ENCODE measurements at regions not wholly inside any gene's neighbourhood (a gene's known extent, or its start where the extent isn't known, plus 50 kb on each side); places are given as distances from the start of the nearest gene placed in this dataset.
"Not testable (repeated sequence)": the region's sequence is repeated elsewhere in the genome, so short reads cannot be mapped to it uniquely, and the experiment has no call there.

GRCh38 chr6:74892091-74892490 lies 313.8 kb downstream of the COL12A1 start:
- no peak for DNase-seq (ENCODE audit: low read depth)
- no peak overlapping the region for H3K4me3 ChIP-seq (ENCODE audit: low read depth, low read length)
- no peak for TF ChIP-seq CTCF (conservative IDR thresholded peaks at IDR 0.05; ENCODE audit: low read depth, low read length)

- peak; percentile 87 for DNase-seq (ENCODE audit: low read depth)
- TF ChIP-seq CTCF (conservative IDR thresholded peaks at IDR 0.05; ENCODE audit: low read depth, low read length), result no peak
- H3K4me3 ChIP-seq (ENCODE audit: low read depth, low read length), result no peak overlapping the region
Observed at GRCh38 chr6:74891349-74891831, 314.5 kb downstream of the COL12A1 start.

- H3K4me3 ChIP-seq (ENCODE audit: low read depth, low read length), result no peak overlapping the region
- TF ChIP-seq CTCF (conservative IDR thresholded peaks at IDR 0.05; ENCODE audit: low read depth, low read length), result no peak
- DNase-seq (ENCODE audit: low read depth), result no peak
Observed at GRCh38 chr6:74889635-74890034, 316.2 kb downstream of the COL12A1 start.

GRCh38 chr6:74888741-74889140 lies 317.1 kb downstream of the COL12A1 start:
- H3K4me3 ChIP-seq (ENCODE audit: low read depth, low read length); DNase-seq (ENCODE audit: low read depth): not testable (repeated sequence)

GRCh38 chr6:74879976-74880375 lies 325.9 kb downstream of the COL12A1 start:
- no peak for TF ChIP-seq CTCF (conservative IDR thresholded peaks at IDR 0.05; ENCODE audit: low read depth, low read length)
- H3K4me3 ChIP-seq (ENCODE audit: low read depth, low read length), result no peak overlapping the region
- peak; percentile 86 for DNase-seq (ENCODE audit: low read depth)

GRCh38 chr6:74879234-74879633 lies 326.6 kb downstream of the COL12A1 start:
- no peak for TF ChIP-seq CTCF (conservative IDR thresholded peaks at IDR 0.05; ENCODE audit: low read depth, low read length)
- peak; percentile 94 for DNase-seq (ENCODE audit: low read depth)
- H3K4me3 ChIP-seq (ENCODE audit: low read depth, low read length), result no peak overlapping the region

- DNase-seq (ENCODE audit: low read depth), result no peak
- H3K4me3 ChIP-seq (ENCODE audit: low read depth, low read length), result no peak overlapping the region
- TF ChIP-seq CTCF (conservative IDR thresholded peaks at IDR 0.05; ENCODE audit: low read depth, low read length), result no peak
Observed at GRCh38 chr6:74875193-74875592, 330.7 kb downstream of the COL12A1 start.
